ENCODE measurements at regions not wholly inside any gene's neighbourhood (a gene's known extent, or its start where the extent isn't known, plus 50 kb on each side); places are given as distances from the start of the nearest gene placed in this dataset.
"Not testable (repeated sequence)": the region's sequence is repeated elsewhere in the genome, so short reads cannot be mapped to it uniquely, and the experiment has no call there.

- not testable (repeated sequence) for H3K4me3 ChIP-seq (ENCODE audit: low read length)
Measured at GRCh38 chr21:13963259-13963658, 247.5 kb downstream of the LIPI start.

- no peak overlapping the region for H3K4me3 ChIP-seq (ENCODE audit: low read length)
- no peak for TF ChIP-seq ZNF274 (IDR thresholded peaks at IDR 0.05; ENCODE audit: low read depth, low read length)
Measured at GRCh38 chr21:13937236-13937635, 273.5 kb downstream of the LIPI start.

- H3K4me3 ChIP-seq (ENCODE audit: low read length): not testable (repeated sequence)
Measured at GRCh38 chr21:13936033-13936937, 274.5 kb downstream of the LIPI start.

- not testable (repeated sequence) for H3K4me3 ChIP-seq (ENCODE audit: low read length)
Measured at GRCh38 chr21:13935396-13936032, 275.2 kb downstream of the LIPI start.

- not testable (repeated sequence) for H3K4me3 ChIP-seq (ENCODE audit: low read length)
Measured at GRCh38 chr21:13934887-13935342, 275.8 kb downstream of the LIPI start.

GRCh38 chr21:13923175-13923574 is 287.6 kb downstream of the LIPI start:
- H3K4me3 ChIP-seq (ENCODE audit: low read length): not testable (repeated sequence)

GRCh38 chr21:13921455-13921854 is 289.3 kb downstream of the LIPI start:
- not testable (repeated sequence) for H3K4me3 ChIP-seq (ENCODE audit: low read length)

GRCh38 chr21:13907385-13907784 is 297.8 kb downstream of the POTED start:
- H3K4me3 ChIP-seq (ENCODE audit: low read length): not testable (repeated sequence)

GRCh38 chr21:13896596-13897247 is 287.1 kb downstream of the POTED start:
- H3K4me3 ChIP-seq (ENCODE audit: low read length): not testable (repeated sequence)

GRCh38 chr21:13893617-13894016 is 284.0 kb downstream of the POTED start:
- not testable (repeated sequence) for H3K4me3 ChIP-seq (ENCODE audit: low read length)

- H3K4me3 ChIP-seq (ENCODE audit: low read length): not testable (repeated sequence)
Measured at GRCh38 chr21:13893025-13893424, 283.4 kb downstream of the POTED start.

GRCh38 chr21:13892146-13892751 is 282.7 kb downstream of the POTED start:
- not testable (repeated sequence) for H3K4me3 ChIP-seq (ENCODE audit: low read length)

GRCh38 chr21:13889176-13889575 is 279.6 kb downstream of the POTED start:
- not testable (repeated sequence) for H3K4me3 ChIP-seq (ENCODE audit: low read length)

GRCh38 chr21:13883641-13884395 is 274.2 kb downstream of the POTED start:
- not testable (repeated sequence) for H3K4me3 ChIP-seq (ENCODE audit: low read length)

- not testable (repeated sequence) for H3K4me3 ChIP-seq (ENCODE audit: low read length)
Measured at GRCh38 chr21:13877503-13877902, 267.9 kb downstream of the POTED start.

GRCh38 chr21:13876999-13877398 is 267.4 kb downstream of the POTED start:
- H3K4me3 ChIP-seq (ENCODE audit: low read length): not testable (repeated sequence)

GRCh38 chr21:13874001-13874400 is 264.4 kb downstream of the POTED start:
- not testable (repeated sequence) for H3K4me3 ChIP-seq (ENCODE audit: low read length)

Measured in GM08714 (cell line).